HG03565 (cell line): ENCODE measurements at regions not wholly inside any gene's neighbourhood (a gene's known extent, or its start where the extent isn't known, plus 50 kb on each side); places are given as distances from the start of the nearest gene placed in this dataset.
"Not testable (repeated sequence)": the region's sequence is repeated elsewhere in the genome, so short reads cannot be mapped to it uniquely, and the experiment has no call there.

Source experiments
- ATAC-seq: cut with Tn5 transposase; IDR thresholded peaks from one replicate; pipeline ENCODE4 v1.9.1; 2021; ENCODE audit warnings: mild to moderate bottlenecking, moderate library complexity; ENCODE audit not compliant: unreplicated experiment

DNA sequence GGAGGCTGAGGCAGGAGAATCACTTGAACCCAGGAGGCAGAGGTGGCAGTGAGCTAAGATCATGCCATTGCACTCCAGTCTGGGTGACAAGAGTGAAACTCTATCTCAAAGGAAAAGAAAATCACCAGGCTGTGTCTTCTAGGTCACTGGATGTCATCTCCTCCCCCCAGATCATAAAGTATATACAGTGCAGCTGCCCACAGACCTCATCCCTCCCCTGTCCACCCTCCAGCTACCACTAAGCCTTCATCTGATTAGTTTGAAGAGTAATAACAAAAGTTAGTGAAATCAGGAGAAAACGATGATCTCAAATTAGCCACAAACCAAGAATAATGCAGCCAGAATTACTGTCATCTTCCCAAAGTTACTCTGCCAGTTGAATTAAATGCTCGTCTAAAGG is 117.2 kb downstream of the ZNF22 start:
- not testable (repeated sequence) for ATAC-seq

DNA sequence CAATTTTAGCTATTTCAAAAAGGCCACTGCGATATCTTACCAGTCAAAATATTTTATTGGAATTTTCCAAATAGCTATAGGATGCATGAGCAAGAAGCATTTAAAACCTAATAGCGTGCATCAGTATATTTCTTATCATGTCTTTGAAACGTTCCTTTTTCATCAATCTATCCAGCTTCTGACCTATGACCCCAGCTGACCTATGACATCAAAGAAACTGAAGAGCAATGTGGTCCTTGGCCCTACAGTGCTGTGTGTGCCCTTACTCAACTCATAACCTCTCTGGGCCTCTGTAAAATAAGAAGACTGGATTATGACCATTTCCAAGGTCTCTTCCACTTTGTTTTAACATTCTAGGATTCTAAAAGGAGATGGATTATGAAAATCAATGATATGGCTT is 118.2 kb downstream of the ZNF22 start:
- no peak for ATAC-seq

DNA sequence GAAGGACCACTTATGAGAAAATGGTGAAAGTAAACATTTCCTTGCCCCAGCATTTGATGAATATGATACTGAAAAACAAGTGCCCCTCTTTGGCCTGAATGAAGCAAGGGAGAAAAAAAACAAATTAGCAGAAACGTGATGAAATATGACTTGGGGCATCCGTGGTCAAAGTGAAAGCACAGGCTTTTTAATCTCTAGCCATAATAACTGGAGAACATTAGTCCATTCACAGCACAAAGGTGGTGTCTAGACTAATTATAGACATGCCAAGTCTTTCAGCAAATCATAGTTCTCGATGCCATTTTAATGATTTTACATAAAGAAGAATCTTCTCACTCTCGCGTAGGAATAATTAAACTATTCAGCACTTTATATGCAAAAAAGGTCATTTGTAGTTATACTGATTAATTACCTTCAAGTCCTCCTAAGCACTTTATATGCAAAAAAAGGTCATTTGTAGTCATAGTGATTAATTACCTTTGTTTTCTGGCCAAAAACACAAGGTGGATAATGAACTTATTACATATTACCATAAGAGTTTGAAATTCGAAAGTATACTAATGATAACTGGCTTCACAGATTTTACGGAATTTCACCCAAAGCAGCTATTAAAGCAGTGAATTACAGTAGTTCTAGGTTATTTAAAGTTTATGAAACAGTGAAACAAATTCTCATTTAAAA is 121.6 kb downstream of the ZNF22 start:
- ATAC-seq, result not testable (repeated sequence)

DNA sequence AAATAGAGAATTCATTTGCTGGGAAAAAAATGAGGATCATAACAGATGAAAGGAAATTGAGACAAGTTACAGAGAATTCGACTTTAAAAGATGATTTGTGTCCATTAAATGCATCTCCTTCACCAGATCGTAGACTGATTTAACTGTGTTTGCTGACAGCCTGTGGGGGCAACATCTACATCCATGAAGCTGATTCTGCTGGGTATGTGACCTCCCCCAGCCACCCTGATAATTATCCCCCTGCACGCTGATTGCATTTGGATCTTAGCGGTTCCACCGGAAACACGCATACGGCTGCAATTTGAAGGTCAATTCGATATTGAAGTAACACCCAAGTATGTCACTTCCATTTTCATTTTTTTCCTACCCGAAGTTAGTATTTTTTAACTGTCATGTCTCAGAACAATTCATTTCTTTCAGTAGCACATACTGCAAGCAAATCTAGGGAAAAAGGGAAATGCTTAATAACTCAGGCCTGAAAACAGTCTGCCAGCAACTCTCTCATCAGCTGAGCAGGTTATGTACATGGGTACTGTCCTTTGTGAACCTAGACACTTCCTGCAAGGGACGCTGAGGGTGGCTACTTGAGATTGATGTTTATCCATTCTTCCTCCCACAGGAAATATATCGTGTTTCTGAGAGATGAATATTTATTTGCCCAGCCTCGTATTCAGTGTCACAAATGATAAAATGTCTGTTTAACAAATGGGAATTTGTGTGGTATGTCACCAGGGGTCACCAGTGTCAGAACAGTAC is 134.9 kb downstream of the ZNF22 start:
- ATAC-seq, result no peak

DNA sequence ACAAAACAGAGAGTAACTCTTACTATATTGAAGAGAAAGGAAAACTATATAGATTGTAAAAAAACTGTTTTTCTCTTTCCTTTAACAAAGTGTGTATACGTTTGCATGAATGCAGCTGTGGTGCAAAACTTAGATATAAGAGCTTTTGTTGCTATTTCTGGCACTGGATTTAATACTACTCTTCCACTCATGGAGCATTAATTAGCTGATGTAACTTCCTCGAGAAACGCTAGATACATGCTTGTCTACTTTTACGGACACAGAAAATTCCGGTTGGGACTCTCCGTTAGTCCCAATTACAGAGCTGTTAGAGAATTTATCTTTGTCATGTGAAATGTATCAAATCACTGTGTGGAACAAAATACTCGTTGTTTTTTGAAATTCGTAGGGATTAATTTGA is 135.5 kb downstream of the ZNF22 start:
- ATAC-seq, result no peak

DNA sequence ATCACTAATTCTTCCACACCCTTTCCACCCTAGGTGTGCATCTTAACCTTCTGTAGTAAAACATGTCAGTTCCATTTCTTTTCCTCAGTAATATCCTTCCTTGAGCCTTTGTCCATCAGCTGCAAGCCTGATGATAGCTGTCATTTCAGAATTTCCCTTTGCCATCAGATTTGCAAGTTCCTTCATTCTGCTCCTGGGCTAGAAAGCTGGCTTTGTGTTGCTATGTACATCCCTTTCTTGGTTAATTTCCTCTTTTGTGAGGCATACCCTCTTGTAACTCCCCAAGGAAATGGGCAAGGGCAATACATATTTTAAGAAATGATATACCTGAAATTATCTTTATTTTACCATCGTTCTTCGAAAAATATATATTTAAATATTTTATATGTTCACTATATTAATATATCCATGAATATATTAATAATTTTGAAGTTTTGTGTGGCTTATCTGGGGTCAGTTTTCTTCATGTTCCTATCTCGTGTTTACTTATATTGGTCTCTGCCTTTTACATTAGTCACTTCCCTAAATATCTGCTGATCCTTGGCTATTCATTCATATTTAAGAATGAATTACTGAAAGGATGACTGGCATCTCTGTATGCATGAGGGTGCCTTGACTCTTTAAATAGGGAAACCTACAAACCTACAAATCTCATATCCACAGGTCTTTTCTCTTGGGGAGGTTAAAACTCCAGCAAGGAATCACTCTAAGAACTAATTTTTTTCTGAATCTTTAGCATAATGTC is 143.8 kb downstream of the ZNF22 start:
- no peak for ATAC-seq

DNA sequence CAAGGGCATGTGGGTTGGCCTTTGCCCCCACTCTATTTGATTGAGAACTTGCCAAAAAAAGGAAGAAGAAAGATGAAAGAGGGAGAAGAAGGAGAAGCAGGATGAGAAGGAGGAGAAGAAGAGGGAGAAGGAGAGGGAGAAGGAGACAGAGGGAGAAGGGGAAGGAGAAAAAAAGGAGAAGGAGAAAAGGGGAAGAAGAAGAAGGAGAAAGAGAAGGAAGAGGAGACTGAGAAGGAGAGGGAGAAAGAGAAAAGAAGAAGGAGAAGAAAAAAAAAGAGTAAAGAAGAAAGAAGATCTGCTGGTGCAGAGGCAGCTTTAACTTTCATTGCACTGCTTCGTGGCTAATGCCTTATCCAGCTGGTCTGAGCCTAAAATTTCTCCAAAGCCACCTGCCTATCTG is 144.4 kb downstream of the ZNF22 start:
- ATAC-seq, result not testable (repeated sequence)

DNA sequence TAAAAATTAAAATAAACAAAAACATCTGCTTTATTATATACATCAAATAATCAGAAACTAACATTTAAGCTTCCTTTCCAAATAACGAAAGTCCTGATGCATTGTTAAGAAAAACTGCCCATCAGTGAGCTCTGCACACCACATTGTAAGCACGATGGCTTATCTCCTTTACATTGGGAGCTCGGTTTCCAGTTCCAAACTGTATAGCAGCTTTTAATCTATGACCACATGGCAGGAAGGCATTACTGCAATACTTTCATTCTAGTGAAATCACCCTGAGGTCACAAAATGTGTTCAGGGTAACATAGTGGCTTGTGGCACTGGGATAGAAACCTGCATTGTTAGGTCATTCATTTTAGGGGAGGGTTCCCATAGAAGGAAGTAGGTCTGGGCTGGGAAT is 146.3 kb downstream of the ZNF22 start:
- ATAC-seq, result no peak

DNA sequence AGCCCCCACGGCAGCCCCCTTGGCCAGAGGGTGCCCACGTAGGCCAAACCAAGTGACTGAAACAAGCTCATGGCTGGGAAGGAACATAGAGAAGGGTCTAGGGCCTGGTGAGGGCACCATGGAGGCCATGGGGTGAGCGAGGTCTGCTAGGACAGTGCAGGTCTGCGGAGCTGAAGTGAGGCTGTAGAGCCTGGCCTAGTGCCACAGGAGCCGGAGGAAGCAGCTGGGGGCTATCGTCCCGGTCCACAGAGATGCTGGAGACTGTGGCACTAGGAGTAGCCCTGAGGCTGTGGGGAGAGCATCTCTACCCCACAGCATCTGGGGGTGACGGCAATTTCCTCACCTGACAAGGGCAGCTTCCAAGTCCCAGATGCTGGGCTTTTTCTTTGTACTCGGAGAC is 150.3 kb downstream of the ZNF22 start:
- ATAC-seq, result no peak

DNA sequence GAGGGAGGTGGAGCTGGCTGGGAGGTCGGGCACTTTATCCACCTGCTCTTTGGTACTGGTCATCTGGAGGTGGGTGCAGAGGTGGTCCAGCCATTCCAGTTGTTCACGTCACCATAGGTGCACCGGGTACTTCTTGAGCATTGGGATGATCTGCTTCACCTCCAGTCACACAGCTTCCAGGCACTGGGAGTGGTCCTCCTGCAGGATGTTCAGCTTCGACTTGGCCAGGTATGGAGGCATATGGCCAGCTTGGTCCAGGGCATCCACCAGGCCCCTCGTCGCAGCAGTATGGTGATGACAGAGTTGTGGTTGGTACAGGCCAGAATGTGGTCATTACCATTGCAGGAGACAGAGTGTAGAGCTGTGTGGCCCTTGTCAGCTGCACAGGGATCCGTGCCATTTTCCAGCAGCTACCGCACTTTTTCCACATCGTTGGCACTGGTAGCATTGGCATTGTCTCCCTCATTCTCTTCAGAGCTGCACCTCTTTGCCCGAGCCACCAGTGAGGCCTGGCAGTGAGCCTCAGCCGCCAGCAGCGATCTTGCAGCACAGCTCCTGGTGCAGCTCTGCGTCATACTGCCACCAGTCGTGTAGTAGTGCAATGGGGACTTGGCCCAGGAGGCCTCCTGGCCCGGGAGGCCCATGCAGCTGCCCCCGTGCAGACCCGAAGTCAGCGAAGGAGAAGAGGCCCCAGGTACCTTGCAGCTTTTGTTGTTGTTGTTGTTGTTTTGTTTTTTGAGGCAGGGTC is 150.9 kb downstream of the ZNF22 start:
- no peak for ATAC-seq

DNA sequence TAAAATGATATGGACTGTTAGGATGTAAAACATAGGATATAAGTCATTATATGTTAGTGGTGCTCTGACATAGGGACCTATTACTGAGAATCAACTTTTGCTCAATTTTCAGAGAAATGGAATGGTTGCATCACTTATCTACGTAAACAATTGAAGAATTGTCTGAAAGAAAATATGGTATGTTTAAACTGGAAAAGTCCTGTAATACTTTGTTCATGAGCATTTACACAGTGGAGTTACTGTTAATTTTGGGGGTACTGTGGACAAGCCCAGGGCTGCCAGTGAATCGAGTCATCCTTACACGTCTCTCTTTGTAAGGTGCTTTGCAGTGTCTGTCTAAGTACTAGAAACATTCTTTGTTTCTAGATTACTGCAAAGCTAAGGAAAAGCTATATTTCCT is 152.0 kb downstream of the ZNF22 start:
- ATAC-seq, result no peak

DNA sequence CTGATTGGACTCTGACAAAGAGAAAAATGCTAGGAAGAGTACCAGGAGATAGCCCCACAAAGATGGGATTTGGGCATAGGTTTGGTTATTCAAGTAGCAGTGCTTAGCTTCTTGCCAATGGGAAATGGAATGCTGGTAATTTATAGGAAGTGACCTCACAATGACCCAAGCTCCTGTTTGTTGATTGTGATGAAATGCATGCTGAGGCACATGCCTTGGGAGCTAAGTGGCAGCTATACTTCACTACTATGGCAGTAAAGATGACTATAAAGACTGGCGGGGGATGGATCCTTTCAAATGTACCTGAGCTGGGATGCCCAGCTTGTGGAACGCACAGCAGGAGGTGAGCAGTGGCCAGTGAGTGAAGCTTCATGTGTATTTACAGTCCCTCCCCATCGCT is 153.8 kb downstream of the ZNF22 start:
- ATAC-seq, result no peak

DNA sequence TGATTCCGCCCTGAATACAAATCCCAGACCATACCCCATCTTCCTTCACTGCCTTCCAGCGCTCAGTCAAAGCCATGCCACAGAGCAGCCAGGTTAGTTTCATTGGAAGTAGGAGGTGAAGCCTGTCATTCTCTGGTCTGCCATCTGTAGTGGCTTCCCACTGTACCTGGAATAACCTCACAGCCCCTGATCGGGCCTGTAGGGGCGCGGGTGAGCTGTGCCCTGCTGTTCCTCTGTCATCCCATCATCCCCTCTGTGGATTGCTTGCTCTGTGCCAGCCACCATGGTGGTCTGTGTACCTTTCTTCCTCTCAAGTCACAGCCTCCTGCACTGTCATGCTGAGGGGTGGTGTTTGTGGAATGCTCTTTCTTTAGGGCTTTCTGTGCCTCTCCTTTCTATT is 155.1 kb downstream of the ZNF22 start:
- ATAC-seq, result no peak

DNA sequence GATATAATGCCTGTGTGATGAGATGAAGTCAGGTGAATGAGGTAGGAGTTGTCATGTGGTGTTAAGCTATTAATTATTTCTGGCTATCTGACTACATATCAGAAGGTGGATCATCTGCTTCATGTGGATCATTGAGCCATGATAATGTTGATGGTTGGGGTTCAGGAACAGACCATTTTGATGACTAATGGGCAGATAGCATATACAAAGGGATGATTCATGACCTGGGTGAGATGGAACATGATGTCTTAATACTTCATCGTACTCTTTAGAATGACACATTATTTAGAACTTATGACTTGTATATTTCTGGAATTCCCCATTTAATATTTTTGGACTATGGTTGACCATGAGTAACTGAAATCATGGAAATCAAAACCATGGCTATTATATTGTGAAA is 155.1 kb downstream of the OR13A1 start:
- ATAC-seq, result no peak

DNA sequence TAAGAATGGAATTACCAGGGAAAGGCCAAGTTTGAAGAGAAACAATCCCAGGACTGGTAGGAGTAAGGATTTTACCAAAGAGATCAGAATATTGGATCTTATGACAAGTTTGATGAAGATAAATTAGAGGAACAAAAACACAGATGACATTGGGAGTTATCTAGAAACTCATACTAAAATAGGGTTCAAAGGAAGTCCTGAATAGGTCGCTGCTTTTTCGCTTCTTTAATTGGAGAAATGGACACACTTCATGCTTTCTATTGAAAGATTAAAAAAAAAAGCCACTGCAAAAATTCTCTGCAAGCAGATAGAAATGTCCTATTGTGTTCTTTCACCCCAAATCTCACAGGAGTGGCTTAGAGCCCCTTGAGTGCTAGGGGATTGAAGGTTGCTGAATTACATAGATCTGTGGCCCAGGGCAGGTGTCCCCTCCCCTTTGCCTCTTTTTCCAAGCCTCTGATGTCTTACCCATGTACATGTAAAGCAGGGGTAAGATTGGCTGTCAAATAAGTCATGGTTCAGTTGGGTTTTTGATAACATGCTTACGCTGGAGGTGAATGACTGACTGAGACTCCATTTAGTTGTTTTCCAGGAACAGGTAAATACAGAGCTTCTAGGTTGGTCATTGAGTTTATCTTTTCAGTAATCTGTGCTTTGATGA is 152.0 kb downstream of the OR13A1 start:
- no peak for ATAC-seq

DNA sequence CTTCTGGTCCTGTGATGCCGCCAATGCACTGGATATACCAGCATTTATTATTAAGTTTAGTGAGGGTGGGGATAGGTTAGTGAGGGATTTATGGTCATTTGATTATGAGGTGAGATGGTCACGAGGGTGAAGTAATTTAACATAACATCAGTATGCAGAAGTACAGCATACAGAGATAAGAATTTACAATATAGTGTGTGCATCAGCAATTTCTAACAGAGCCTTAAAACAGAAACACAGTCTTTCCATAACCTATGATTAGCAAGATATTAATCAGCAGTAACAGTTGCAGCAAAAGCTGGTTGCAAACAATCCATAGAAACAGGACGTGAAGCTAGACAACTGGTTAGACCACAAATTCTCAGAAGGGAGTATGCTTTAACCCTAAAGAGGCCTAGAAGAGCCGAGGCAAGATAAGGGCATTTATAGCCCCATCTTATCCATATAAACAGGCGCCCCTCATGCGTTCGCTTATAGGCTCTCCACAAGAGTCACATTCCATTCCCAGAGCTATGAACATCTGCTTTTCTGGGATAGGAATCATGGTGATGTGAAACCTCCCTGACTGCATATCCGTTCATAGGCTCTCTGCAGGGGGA is 139.8 kb downstream of the OR13A1 start:
- not testable (repeated sequence) for ATAC-seq

DNA sequence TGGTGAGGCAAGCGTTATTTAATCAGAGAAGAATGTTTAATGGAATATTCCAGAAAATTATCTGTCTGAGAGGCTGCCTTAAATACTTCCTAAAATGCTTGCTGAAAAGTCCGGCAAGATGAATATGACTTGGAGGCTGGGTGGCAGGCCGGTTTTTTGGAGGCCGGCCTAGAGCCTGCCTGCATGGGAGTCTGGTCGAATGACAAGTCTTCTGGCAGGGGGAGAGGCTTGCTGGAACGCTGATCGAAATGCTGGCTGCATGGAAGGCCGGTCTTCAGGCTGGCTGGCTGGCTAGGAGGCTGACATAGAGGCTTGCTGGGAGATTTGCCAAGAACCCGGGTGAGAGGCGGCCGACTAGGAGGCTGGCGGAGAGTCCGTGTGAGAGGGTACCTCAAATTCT is 135.7 kb downstream of the OR13A1 start:
- no peak for ATAC-seq

DNA sequence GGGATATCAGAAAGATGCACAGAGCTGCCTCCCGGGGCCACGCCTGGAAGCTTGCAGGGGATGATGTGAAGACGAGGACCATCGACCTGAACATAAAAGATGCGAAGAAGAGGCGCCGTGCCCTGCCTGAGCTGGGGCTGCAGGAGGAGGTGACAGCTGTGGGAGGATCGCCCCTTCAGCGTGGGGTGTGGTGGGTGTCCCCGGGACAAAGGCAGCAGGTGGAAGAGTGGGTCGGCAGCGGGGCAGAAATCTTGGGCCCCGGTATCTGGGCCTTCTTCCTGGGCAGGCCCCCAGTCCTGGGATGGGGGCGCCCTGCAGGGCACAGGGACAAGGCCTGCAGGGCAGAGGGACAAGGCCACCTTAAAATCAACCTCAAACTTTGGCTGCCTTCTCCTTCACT is 134.9 kb downstream of the OR13A1 start:
- ATAC-seq, result no peak

DNA sequence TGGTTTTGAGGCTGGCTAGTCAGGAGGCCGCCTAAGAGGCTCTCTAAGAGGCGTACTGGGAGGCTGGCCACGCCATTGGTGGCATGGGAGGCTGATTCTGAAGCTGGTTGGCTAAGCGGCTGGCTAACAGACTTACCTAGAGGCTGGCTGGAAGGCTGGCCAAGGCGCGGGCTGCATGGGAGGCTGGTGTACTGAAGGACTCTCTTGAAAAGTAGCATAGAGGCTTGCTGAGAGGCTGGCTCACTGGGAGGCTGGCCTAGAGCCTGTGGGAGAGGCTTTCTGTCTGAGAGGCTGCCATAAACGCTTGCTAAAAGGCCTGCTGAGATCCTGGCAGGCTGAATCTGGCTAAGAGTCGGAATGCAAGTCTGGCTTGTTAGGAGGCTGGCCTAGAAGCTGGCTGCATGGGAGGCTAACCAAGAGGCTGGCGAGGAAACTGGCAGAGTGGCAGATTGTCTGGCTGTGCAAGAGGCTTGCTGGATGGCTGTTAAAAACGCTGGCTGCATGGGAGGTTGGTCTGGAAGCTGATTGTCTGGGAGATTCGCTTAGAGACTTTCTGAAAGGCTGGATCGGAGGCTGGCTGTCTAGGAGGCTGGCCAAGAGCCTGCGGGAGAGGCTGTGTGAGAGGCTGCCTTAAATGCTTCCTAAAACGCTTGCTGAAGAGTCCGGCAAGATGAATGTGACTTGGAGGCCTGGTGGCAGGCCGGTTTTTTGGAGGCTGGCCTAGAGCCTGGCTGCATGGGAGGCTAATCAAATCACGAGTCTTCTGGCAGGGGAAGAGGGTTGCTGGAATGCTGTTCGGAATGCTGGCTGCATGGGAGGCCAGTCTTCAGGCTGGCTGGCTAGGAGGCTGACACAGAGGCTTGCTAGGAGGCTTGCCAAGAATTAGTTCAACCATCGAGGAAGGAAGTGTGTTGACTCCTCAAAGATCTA is 134.2 kb downstream of the OR13A1 start:
- ATAC-seq, result no peak
